Activated CD4-positive, alpha-beta T cell treated with anti-CD3 and anti-CD28 coated beads, Interleukin-2, amount 50 U/mL, for 1 hour (primary cell): ENCODE measurements at regions not wholly inside any gene's neighbourhood (a gene's known extent, or its start where the extent isn't known, plus 50 kb on each side); places are given as distances from the start of the nearest gene placed in this dataset.

Experiments used
- DNase-seq: peaks from one replicate; pipeline ENCODE4 v3.0.0-alpha.2; 2020

DNA sequence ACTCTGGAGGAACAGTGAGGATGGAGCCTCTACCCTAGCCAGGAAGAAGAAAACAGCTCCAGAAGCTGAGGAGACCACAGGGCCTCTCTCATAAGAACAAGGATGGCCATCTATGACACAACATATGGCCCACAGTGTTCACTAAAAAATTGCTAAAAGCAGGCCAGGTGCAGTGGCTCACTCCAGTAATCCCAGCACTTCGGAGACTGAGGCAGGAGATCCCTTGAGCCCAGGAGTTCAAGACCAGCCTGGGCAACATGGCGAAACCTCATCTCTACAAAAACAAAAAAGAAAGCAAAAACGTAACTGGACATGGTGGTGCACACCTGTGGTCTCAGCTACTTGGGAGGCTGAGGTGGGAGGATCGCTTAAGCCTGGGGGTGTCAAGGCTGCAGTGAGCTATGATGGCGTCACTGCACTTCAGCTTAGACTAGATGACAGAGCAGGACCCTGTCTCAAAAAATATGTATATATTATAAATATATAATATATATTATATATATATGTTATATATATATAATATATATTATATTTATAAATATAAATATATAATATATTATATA is 103.1 kb downstream of the TOMM20 start:
- no peak for DNase-seq

DNA sequence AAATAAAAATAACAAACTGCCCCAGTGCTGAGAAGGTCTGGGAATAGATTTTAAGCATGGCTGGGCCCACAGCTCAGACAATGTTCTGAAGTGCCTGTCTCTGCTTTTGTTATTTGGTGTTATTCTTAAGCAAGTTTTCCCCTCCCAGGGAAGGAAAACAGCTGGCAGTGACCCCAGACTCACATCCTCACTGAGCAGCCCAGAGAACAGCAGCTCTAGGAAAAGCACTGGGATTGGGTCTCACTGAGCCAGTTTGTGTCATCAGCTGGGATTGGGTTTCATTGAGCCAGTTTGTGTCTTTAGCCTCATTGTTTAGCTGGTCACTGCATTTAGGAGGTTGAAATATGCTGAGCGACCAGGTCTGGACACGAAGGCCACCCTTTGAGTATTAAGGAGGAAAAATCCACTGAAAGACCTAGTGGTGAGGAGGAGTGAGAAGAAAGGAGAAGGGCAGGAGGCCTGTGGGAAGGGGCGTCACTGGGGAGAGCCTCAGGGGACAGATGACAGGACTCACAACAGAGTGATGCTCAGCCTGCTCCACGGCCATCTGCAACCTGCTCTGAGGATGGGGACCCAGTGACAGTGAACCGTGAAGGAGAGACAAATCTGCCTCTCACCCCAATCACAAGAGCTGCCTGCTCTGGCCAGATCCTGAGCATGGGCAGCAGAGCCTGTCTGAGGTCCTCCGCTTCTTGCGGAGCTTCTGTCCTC is 103.8 kb downstream of the TOMM20 start:
- DNase-seq, result no peak

DNA sequence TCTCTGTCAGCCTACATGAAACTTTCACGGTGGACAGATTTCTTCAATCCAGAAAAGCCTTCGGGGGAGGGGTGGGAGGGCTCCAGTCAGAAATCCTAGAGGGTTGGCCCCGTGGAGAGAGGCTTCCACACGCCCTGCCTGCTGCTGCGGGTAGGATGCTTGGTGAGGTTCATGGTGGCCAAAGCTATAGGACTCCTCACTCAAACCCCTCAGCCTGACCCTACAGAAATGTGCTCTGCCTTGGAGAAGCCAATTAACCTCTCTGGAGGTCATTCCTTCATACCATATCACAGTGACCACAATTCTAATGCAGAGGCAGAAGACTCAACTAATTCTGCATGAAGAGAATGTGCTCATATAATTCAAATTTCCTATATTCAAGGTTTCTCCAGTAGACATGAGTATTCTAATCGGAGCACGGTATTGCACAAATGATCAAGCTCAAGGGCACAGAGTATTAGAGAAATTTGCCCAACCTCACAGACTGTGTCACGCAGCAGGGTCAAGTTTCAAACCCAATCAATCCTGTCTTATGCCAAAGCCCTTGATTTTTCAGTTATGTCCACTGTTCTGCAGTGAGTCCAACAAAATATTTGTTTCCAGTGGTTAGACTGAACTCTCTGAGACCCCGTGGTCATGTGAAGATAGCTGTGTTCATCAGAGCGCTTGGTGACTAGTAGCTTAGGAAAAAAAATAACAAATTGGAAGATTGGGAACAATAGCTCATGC is 104.8 kb downstream of the TOMM20 start:
- DNase-seq, result no peak

- DNase-seq, result no peak
These were observed 105.5 kb downstream of the TOMM20 start for GRCh38 chr1:235022981-235023710.

GRCh38 chr1:235022341-235022980 is 106.2 kb downstream of the TOMM20 start:
- DNase-seq, result no peak

- DNase-seq, result no peak
These were observed 106.8 kb downstream of the TOMM20 start for GRCh38 chr1:235021815-235022214.

DNA sequence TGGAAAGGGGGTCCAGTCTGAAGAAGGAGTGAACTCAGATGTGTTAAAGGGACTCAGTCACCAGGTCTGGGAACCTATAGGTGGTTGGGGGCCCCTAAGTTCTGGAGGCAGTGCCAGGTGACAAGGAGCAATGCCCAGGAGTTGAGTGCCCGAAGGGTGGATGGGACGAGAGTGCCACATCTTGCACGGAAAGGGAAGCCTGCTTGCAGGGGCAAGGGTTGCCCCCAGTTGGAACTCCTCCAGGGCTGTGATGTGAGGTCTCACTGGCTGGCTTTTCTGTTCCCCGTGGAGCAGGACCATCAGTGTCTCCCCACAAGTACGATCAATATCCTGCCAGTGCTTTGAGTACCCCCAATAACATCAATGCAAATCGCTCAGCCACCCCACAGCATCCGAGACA is 107.3 kb downstream of the TOMM20 start:
- DNase-seq, result no peak

- DNase-seq, result no peak
These were observed 108.7 kb downstream of the TOMM20 start for GRCh38 chr1:235019961-235020360.

- DNase-seq, result no peak
These were observed 109.2 kb downstream of the TOMM20 start for GRCh38 chr1:235019471-235019870.

GRCh38 chr1:235018720-235019444 is 109.8 kb downstream of the TOMM20 start:
- DNase-seq, result no peak

GRCh38 chr1:235018161-235018560 is 110.5 kb downstream of the TOMM20 start:
- DNase-seq, result no peak

- DNase-seq, result no peak
These were observed 110.9 kb downstream of the TOMM20 start for GRCh38 chr1:235017719-235018118.

- no peak for DNase-seq
These were observed 111.4 kb downstream of the TOMM20 start for GRCh38 chr1:235017191-235017590.

GRCh38 chr1:235015291-235015985 is 113.2 kb downstream of the TOMM20 start:
- no peak for DNase-seq

DNA sequence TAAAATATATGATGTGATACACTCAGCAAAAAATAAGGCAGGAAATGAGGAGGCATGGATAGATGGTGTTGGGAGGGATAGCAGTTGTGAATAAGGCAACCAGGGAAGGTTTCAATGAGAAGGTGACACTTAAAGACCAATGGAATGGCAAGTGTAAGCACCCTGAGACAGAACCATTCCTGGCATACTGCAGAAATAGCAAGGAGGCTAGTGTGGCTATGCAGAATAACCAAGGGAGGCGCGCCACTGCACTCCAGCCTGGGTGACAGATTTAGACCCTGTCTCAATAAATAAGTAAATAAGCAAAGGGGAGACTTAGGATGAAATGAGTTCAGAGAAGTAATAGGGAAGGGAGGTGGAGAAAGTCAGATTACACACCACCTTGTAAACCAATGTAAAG is 113.9 kb downstream of the TOMM20 start:
- no peak for DNase-seq

- DNase-seq, result no peak
These were observed 115.1 kb downstream of the TOMM20 start for GRCh38 chr1:235013512-235013911.

DNA sequence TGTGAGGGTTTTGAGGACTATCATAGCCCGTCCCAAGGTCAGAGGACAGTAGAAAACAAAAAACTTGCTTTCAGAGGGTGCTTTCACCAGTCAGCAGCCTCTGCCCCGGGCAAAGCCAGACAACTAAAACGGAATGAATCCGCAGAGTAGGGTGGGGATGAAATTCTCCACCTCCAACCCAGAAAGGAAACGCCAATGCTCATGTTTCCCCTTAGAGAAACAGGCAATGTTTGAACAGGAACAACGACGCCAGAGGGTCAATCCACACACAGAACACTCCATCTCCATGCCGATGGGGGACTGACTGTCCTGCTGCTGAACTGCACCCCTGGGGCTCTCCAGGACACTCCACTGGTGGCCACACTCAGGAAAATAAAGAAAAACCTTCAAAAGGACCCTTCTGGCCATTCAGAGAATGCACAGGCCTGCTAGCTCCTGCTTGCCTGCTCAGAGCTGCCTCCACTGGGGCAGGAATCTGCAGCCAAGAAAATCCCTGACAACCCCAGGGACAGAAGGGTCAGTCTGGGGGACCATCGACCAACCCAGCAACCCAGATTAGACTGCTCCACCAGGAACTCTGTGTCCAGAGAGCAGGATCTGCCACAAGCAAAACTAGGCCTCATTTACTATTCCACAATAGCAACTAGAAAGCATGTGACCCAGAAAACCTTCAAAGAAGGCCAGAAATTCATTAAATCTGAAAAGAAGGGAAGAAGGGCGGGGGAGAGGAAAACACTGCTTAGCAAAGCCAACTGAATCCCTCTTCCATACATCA is 116.0 kb downstream of the TOMM20 start:
- no peak for DNase-seq

- DNase-seq, result peak; percentile 89
These were observed 116.8 kb downstream of the TOMM20 start for GRCh38 chr1:235011599-235012435.

GRCh38 chr1:235011064-235011598 is 117.5 kb downstream of the TOMM20 start:
- peak; percentile 38 for DNase-seq
